Activated gamma-delta T cell treated with Interleukin-2 at 50 U/mL for 16 hours (primary cell): ENCODE measurements at regions not wholly inside any gene's neighbourhood (a gene's known extent, or its start where the extent isn't known, plus 50 kb on each side); places are given as distances from the start of the nearest gene placed in this dataset.
"Not testable (repeated sequence)": the region's sequence is repeated elsewhere in the genome, so short reads cannot be mapped to it uniquely, and the experiment has no call there.

Experiments used
- DNase-seq: peaks from one replicate; pipeline ENCODE4 v3.0.0-alpha.2; 2020

- DNase-seq, result no peak
Measured at GRCh38 chr10:124179308-124180043, 86.1 kb upstream of the CHST15 start.

DNA sequence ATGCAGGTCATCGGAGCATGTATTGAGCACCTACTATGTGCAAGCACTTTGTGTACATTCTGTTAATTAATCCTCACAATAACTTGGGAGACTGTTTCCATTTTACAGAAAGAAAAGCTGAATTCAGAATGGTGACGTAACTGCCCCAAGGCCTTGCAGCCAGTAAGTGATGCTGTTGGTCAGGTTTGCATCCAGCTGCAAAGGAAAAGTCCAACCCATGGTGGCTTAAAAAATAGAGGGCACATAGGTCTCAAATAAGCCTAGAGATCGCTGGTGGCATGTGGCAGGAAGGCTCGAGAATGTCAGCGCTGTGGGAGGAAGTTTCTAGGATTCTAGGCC lies 83.8 kb upstream of the CHST15 start:
- DNase-seq, result no peak

- DNase-seq, result no peak
Measured at GRCh38 chr10:124176349-124177179, 83.2 kb upstream of the CHST15 start.

- no peak for DNase-seq
Measured at GRCh38 chr10:124175701-124176348, 82.4 kb upstream of the CHST15 start.

GRCh38 chr10:124174673-124175645 lies 81.6 kb upstream of the CHST15 start:
- DNase-seq, result no peak

DNA sequence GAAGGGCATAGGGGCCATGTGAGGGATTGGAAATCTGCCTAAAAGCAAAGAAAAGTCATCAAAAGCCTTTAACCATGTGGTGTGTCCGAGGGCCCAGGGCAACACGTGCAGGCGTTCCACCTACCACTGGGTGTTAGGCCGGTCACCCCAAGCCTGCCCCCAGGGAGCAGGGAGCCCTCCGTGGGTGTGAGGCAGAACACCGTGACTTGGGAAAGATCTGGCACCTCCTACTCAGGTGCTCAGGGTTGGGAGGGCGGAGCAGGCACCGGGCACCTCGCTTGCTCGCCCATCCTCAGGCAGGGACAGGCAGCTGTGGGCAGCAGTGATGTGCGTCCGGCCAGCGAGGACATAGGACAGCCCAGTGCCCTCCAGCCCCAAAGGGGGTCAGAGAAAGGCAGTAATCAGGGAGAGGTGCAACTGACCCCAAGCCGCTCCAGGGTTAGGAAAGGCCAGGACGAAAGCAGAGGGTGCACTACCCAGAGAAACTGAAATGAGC lies 80.7 kb upstream of the CHST15 start:
- DNase-seq, result no peak

- DNase-seq, result no peak
Measured at GRCh38 chr10:124173298-124173900, 80.0 kb upstream of the CHST15 start.

- no peak for DNase-seq
Measured at GRCh38 chr10:124172181-124172916, 79.0 kb upstream of the CHST15 start.

DNA sequence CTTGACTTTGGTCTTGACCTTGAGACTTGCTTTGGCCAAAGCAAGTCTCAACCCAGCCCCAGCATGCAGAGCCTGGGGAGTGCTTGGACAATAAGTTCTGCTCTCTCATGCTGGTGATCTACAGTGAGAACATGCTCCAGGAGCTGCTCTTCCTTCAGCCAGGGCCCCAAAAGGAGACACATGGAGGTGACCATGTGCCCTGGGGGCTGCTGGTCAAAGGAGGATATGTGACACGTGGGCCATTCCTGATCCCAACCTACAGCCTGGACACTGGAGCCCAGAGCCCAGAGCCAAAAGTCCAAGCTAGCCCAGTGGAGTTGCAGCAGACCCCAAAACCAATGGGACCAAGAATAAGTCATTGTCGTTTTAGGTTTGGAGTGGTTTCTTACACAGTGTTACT lies 78.2 kb upstream of the CHST15 start:
- DNase-seq, result no peak

- no peak for DNase-seq
Measured at GRCh38 chr10:124170631-124171030, 77.2 kb upstream of the CHST15 start.

GRCh38 chr10:124168991-124169802 lies 75.8 kb upstream of the CHST15 start:
- DNase-seq, result no peak

- no peak for DNase-seq
Measured at GRCh38 chr10:124168581-124168980, 75.2 kb upstream of the CHST15 start.

GRCh38 chr10:124167925-124168324 lies 74.5 kb upstream of the CHST15 start:
- DNase-seq, result not testable (repeated sequence)

DNA sequence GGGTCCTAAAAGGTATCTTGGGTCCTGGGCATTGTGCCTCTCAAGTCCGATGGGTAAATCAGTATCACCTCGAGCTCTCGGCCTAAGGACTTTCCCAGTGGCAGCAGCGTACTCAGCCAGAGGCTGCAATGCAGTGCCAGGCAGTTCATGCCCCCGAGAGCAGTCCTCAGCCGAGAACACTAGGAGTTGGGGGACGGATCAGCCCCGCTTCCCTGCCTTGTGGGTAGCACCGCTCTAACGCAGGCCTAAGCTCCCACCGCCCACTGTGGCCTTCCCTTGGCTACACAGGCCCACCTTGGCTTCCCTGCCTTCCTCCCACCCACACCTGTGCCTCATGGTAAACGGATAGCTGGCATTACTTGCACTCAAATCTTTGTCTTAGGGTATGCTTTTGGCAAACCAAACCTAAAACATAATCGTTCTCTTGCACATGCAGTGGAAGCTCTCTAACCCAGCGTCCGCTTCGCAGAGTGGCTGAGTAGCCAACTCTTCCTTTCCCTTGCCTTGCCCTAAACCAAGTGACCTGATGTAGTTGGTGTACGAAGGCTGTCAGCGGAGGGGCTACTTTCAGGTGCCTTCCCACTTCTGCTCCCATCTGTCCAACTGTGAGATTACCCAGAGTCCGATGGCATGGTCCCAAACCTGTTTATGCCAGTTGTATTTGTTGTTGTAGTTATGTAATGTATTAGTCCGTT lies 73.2 kb upstream of the CHST15 start:
- no peak for DNase-seq

DNA sequence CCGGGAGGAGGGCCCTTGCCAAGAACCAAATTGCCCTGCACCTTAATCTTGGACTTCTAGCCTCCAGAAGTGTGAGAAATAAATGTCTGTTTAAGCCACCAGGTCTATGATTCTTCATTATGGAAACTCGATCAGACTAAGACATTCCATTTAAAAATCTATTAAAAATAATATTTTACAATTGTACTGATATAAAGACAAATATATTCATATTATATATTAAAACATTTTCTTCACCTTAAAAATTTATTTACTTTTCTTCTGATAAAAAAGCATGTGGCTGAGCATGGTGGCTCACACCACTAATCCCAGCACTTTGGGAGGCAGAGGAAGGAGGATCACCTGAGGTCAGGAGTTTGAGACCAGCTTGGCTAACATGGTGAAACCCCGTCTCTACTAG lies 72.4 kb upstream of the CHST15 start:
- DNase-seq, result no peak

- DNase-seq, result no peak
Measured at GRCh38 chr10:124165311-124165710, 71.9 kb upstream of the CHST15 start.

GRCh38 chr10:124164264-124164663 lies 70.9 kb upstream of the CHST15 start:
- DNase-seq, result no peak

GRCh38 chr10:124162774-124163354 lies 69.5 kb upstream of the CHST15 start:
- no peak for DNase-seq

DNA sequence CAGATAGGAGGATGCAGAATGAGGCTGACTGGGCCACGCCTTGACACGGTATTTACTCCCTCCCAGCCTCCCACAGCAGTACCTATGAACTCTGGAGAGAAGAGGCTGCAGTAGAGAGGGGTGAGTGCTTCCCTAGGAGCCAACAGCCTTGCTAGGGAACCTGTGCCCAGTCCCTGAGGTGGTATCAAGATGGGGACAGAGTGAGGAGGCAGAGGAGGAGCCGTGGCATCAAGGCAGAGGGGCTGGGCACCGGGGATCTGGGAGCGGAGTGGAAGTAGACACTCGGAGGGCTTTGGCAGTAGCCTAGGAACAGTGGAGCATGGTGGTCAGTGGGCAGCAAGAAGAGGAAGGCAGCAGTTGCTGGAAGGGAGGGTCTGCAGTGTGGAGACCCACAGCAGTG lies 68.7 kb upstream of the CHST15 start:
- DNase-seq, result no peak
